Skeletal muscle tissue (tissue), 3 donors: ENCODE measurements at regions not wholly inside any gene's neighbourhood (a gene's known extent, or its start where the extent isn't known, plus 50 kb on each side); places are given as distances from the start of the nearest gene placed in this dataset.

ENCODE experiments used
- H3K27ac ChIP-seq: one replicate; pipeline ENCODE4 v1.7.0; 2013; ENCODE audit warnings: mild to moderate bottlenecking, low read depth, low read length, inconsistent platforms
- H3K27me3 ChIP-seq, 3 donors: one replicate each; pipeline ENCODE4 v1.7.0; 2013; ENCODE audit warnings: low read length in 3 of 3; ENCODE audit not compliant: control insufficient read depth in 3 of 3, insufficient read depth in 3 of 3
- H3K36me3 ChIP-seq, 3 donors: one replicate each; pipeline ENCODE4 v1.7.0; 2013; ENCODE audit warnings: low read length in 3 of 3; ENCODE audit not compliant: control insufficient read depth in 3 of 3, insufficient read depth in 3 of 3
- H3K4me1 ChIP-seq, 3 donors: one replicate each; pipeline ENCODE4 v1.7.0; 2013; ENCODE audit warnings: low read length in 3 of 3, mild to moderate bottlenecking in 3 of 3; ENCODE audit not compliant: control insufficient read depth in 3 of 3, insufficient read depth in 3 of 3
- H3K4me3 ChIP-seq, 3 donors: one replicate each; pipeline ENCODE4 v1.7.0; 2013; ENCODE audit warnings: low read length in 3 of 3
- H3K9ac ChIP-seq, 3 donors: one replicate each; pipeline ENCODE4 v1.7.0; 2013; ENCODE audit warnings: low read length in 3 of 3, mild to moderate bottlenecking in 3 of 3, moderate library complexity in 2 of 3, low read depth in 1 of 3
- H3K9me3 ChIP-seq, 3 donors: one replicate each; pipeline ENCODE4 v1.7.0; 2013; ENCODE audit warnings: low read length in 3 of 3; ENCODE audit not compliant: control insufficient read depth in 3 of 3
- donor health status: Osteomylitis.

GRCh38 chr20:12434672-12435071 is 517.0 kb downstream of the BTBD3 start:
- Histone ChIP-seq H3K9me3 (no peaks in the 10 kb centered on the region), H3K4me3 (no peak overlapping the region), H3K9ac (no peak overlapping the region), H3K4me1 (no peaks in the 10 kb centered on the region), H3K36me3 (no peaks in the 10 kb centered on the region), H3K27me3 (no peaks in the 10 kb centered on the region), H3K27ac (no peak overlapping the region)

GRCh38 chr20:12435268-12435667 is 517.6 kb downstream of the BTBD3 start:
- no peak overlapping the region for H3K4me3 ChIP-seq
- no peaks in the 10 kb centered on the region for H3K27me3 ChIP-seq
- no peaks in the 10 kb centered on the region for H3K36me3 ChIP-seq
- H3K27ac ChIP-seq: no peak overlapping the region
- no peak overlapping the region for H3K9ac ChIP-seq
- no peaks in the 10 kb centered on the region for H3K4me1 ChIP-seq
- H3K9me3 ChIP-seq: no peaks in the 10 kb centered on the region

GRCh38 chr20:12453711-12454110 is 536.0 kb downstream of the BTBD3 start:
- no peaks in the 10 kb centered on the region for H3K27me3 ChIP-seq
- H3K36me3 ChIP-seq: no peaks in the 10 kb centered on the region
- no peaks in the 10 kb centered on the region for H3K9me3 ChIP-seq
- no peak overlapping the region for H3K9ac ChIP-seq
- no peaks in the 10 kb centered on the region for H3K4me1 ChIP-seq
- H3K4me3 ChIP-seq: no peak overlapping the region
- no peak overlapping the region for H3K27ac ChIP-seq

GRCh38 chr20:12455148-12455547 is 537.5 kb downstream of the BTBD3 start:
- H3K27me3 ChIP-seq: no peaks in the 10 kb centered on the region
- no peak overlapping the region for H3K27ac ChIP-seq
- H3K4me3 ChIP-seq: no peak overlapping the region
- H3K9ac ChIP-seq: no peak overlapping the region
- H3K36me3 ChIP-seq: no peaks in the 10 kb centered on the region
- no peaks in the 10 kb centered on the region for H3K9me3 ChIP-seq
- H3K4me1 ChIP-seq: no peaks in the 10 kb centered on the region

- Histone ChIP-seq H3K36me3 (no peaks in the 10 kb centered on the region), H3K27me3 (no peaks in the 10 kb centered on the region), H3K4me1 (no peaks in the 10 kb centered on the region), H3K9ac (no peak overlapping the region), H3K27ac (no peak overlapping the region), H3K9me3 (no peaks in the 10 kb centered on the region), H3K4me3 (no peak overlapping the region)
Observed at GRCh38 chr20:12458241-12458640, 540.5 kb downstream of the BTBD3 start.

GRCh38 chr20:12464036-12464435 is 544.7 kb upstream of the SPTLC3 start:
- H3K4me1 ChIP-seq: no peaks in the 10 kb centered on the region
- no peak overlapping the region for H3K27ac ChIP-seq
- no peak overlapping the region for H3K9ac ChIP-seq
- no peaks in the 10 kb centered on the region for H3K9me3 ChIP-seq
- H3K27me3 ChIP-seq: no peaks in the 10 kb centered on the region
- no peak overlapping the region for H3K4me3 ChIP-seq
- H3K36me3 ChIP-seq: no peaks in the 10 kb centered on the region

GRCh38 chr20:12466915-12467314 is 541.9 kb upstream of the SPTLC3 start:
- H3K27ac ChIP-seq: no peak overlapping the region
- H3K27me3 ChIP-seq: no peaks in the 10 kb centered on the region
- H3K36me3 ChIP-seq: no peaks in the 10 kb centered on the region
- H3K9me3 ChIP-seq: no peaks in the 10 kb centered on the region
- no peak overlapping the region for H3K9ac ChIP-seq
- H3K4me3 ChIP-seq: no peak overlapping the region
- no peaks in the 10 kb centered on the region for H3K4me1 ChIP-seq

- Histone ChIP-seq H3K27ac (no peak overlapping the region), H3K9ac (no peak overlapping the region), H3K27me3 (no peaks in the 10 kb centered on the region), H3K4me3 (no peak overlapping the region), H3K36me3 (no peaks in the 10 kb centered on the region), H3K4me1 (no peaks in the 10 kb centered on the region), H3K9me3 (no peaks in the 10 kb centered on the region)
Observed at GRCh38 chr20:12467758-12468157, 541.0 kb upstream of the SPTLC3 start.

- Histone ChIP-seq H3K9me3 (no peaks in the 10 kb centered on the region), H3K27ac (no peak overlapping the region), H3K4me1 (no peaks in the 10 kb centered on the region), H3K36me3 (no peaks in the 10 kb centered on the region), H3K9ac (no peak overlapping the region), H3K4me3 (no peak overlapping the region), H3K27me3 (no peaks in the 10 kb centered on the region)
Observed at GRCh38 chr20:12482661-12483060, 526.1 kb upstream of the SPTLC3 start.

GRCh38 chr20:12502443-12502842 is 506.3 kb upstream of the SPTLC3 start:
- no peaks in the 10 kb centered on the region for H3K4me1 ChIP-seq
- no peaks in the 10 kb centered on the region for H3K9me3 ChIP-seq
- H3K9ac ChIP-seq: no peak overlapping the region
- no peak overlapping the region for H3K4me3 ChIP-seq
- no peak overlapping the region for H3K27ac ChIP-seq
- no peaks in the 10 kb centered on the region for H3K27me3 ChIP-seq
- no peaks in the 10 kb centered on the region for H3K36me3 ChIP-seq

- H3K4me3 ChIP-seq: no peak overlapping the region
- H3K27ac ChIP-seq: no peak overlapping the region
- no peaks in the 10 kb centered on the region for H3K9me3 ChIP-seq
- H3K9ac ChIP-seq: no peak overlapping the region
- H3K27me3 ChIP-seq: no peaks in the 10 kb centered on the region
- no peaks in the 10 kb centered on the region for H3K4me1 ChIP-seq
- H3K36me3 ChIP-seq: no peaks in the 10 kb centered on the region
Observed at GRCh38 chr20:12504779-12505178, 504.0 kb upstream of the SPTLC3 start.
